ENCODE measurements at regions not wholly inside any gene's neighbourhood (a gene's known extent, or its start where the extent isn't known, plus 50 kb on each side); places are given as distances from the start of the nearest gene placed in this dataset.

- no peaks in the 10 kb centered on the region for H4K20me1 ChIP-seq (ENCODE audit: insufficient read depth, low read length)
- no peak overlapping the region for H2AFZ ChIP-seq (ENCODE audit: low read depth, low read length)
- no peaks in the 10 kb centered on the region for H3K27me3 ChIP-seq (ENCODE audit: low read depth, low read length)
- H3K9me3 ChIP-seq (ENCODE audit: insufficient read depth, low read length), result no peaks in the 10 kb centered on the region
- H3K27ac ChIP-seq (ENCODE audit: low read length), result no peak overlapping the region
- no peak overlapping the region for H3K4me3 ChIP-seq (ENCODE audit: low read length)
- peaks cover 7% of the 10 kb centered on the region for H3K4me1 ChIP-seq (ENCODE audit: low read length)
- no peak overlapping the region for H3K4me2 ChIP-seq (ENCODE audit: low read length)
- H3K36me3 ChIP-seq (replicated peaks; ENCODE audit: low read depth, low read length), result no peaks in the 10 kb centered on the region
- H3K79me2 ChIP-seq (ENCODE audit: low read length), result no peaks in the 10 kb centered on the region
- H3K9ac ChIP-seq (ENCODE audit: low read length), result no peak overlapping the region
- TF ChIP-seq EZH2phosphoT487 (IDR thresholded peaks at IDR 0.05; ENCODE audit: low read depth) (no peak), CTCF (IDR thresholded peaks at IDR 0.05; ENCODE audit: low read depth, low read length) (peak; percentile 20; the same call in 1 of the 2 replicates)
Measured at GRCh38 chr20:23165307-23165750, 79.2 kb upstream of the CD93 start.

GRCh38 chr20:23164176-23164601, 78.1 kb upstream of the CD93 start:
- no peak for TF ChIP-seq EZH2phosphoT487 (IDR thresholded peaks at IDR 0.05; ENCODE audit: low read depth)
- no peak for TF ChIP-seq CTCF (IDR thresholded peaks at IDR 0.05; ENCODE audit: low read depth, low read length)
- Histone ChIP-seq H4K20me1 (ENCODE audit: insufficient read depth, low read length) (no peaks in the 10 kb centered on the region), H2AFZ (ENCODE audit: low read depth, low read length) (no peak overlapping the region), H3K4me3 (ENCODE audit: low read length) (no peak overlapping the region), H3K79me2 (ENCODE audit: low read length) (no peaks in the 10 kb centered on the region), H3K9ac (ENCODE audit: low read length) (no peak overlapping the region), H3K27me3 (ENCODE audit: low read depth, low read length) (0 out of 2 replicates have a peak, but pooled peaks cover 5% of the 10 kb centered on the region), H3K27ac (ENCODE audit: low read length) (no peak overlapping the region), H3K9me3 (ENCODE audit: insufficient read depth, low read length) (no peaks in the 10 kb centered on the region), H3K4me1 (ENCODE audit: low read length) (peaks cover 15% of the 10 kb centered on the region), H3K4me2 (ENCODE audit: low read length) (no peak overlapping the region), H3K36me3 (replicated peaks; ENCODE audit: low read depth, low read length) (no peaks in the 10 kb centered on the region)

- Histone ChIP-seq H3K4me3 (ENCODE audit: low read length) (no peak overlapping the region), H3K79me2 (ENCODE audit: low read length) (no peaks in the 10 kb centered on the region), H3K27ac (ENCODE audit: low read length) (no peak overlapping the region), H3K4me1 (ENCODE audit: low read length) (peaks cover 19% of the 10 kb centered on the region), H3K9ac (ENCODE audit: low read length) (no peak overlapping the region), H3K4me2 (ENCODE audit: low read length) (no peak overlapping the region), H4K20me1 (ENCODE audit: insufficient read depth, low read length) (no peaks in the 10 kb centered on the region), H3K36me3 (replicated peaks; ENCODE audit: low read depth, low read length) (no peaks in the 10 kb centered on the region), H3K27me3 (ENCODE audit: low read depth, low read length) (0 out of 2 replicates have a peak, but pooled peaks cover 5% of the 10 kb centered on the region), H3K9me3 (ENCODE audit: insufficient read depth, low read length) (no peaks in the 10 kb centered on the region), H2AFZ (ENCODE audit: low read depth, low read length) (no peak overlapping the region)
- TF ChIP-seq CTCF (IDR thresholded peaks at IDR 0.05; ENCODE audit: low read depth, low read length) (no peak), EZH2phosphoT487 (IDR thresholded peaks at IDR 0.05; ENCODE audit: low read depth) (no peak)
Measured at GRCh38 chr20:23163562-23163961, 77.4 kb upstream of the CD93 start.

GRCh38 chr20:23162887-23163286, 76.8 kb upstream of the CD93 start:
- H3K4me2 ChIP-seq (ENCODE audit: low read length), result no peak overlapping the region
- peaks cover 26% of the 10 kb centered on the region for H3K4me1 ChIP-seq (ENCODE audit: low read length)
- no peaks in the 10 kb centered on the region for H3K79me2 ChIP-seq (ENCODE audit: low read length)
- H3K27ac ChIP-seq (ENCODE audit: low read length), result no peak overlapping the region
- TF ChIP-seq CTCF (IDR thresholded peaks at IDR 0.05; ENCODE audit: low read depth, low read length) (no peak), EZH2phosphoT487 (IDR thresholded peaks at IDR 0.05; ENCODE audit: low read depth) (no peak)
- H3K27me3 ChIP-seq (ENCODE audit: low read depth, low read length), result 0 out of 2 replicates have a peak, but pooled peaks cover 5% of the 10 kb centered on the region
- H3K9me3 ChIP-seq (ENCODE audit: insufficient read depth, low read length), result no peaks in the 10 kb centered on the region
- H3K4me3 ChIP-seq (ENCODE audit: low read length), result no peak overlapping the region
- no peak overlapping the region for H3K9ac ChIP-seq (ENCODE audit: low read length)
- H4K20me1 ChIP-seq (ENCODE audit: insufficient read depth, low read length), result no peaks in the 10 kb centered on the region
- H2AFZ ChIP-seq (ENCODE audit: low read depth, low read length), result no peak overlapping the region
- no peaks in the 10 kb centered on the region for H3K36me3 ChIP-seq (replicated peaks; ENCODE audit: low read depth, low read length)
